ENCODE measurements at regions not wholly inside any gene's neighbourhood (a gene's known extent, or its start where the extent isn't known, plus 50 kb on each side); places are given as distances from the start of the nearest gene placed in this dataset.

DNA sequence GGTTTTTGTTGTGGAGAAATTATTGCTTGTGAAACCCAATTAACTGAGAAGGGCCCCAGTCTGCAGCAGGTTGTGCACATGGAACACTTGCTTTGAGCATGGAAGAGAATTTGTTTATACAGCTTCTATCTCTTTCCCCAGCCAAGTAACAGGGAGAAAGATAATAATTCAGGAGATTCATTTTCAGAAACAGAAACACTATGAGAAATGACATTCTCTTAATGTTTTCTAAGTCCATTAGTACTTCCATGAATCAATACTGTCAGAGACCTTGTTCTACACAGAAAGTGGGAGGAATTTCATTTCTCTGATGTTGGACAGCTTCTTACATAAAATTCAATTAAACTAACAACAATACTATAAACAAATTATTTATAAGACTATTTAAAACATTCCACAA, 446.3 kb downstream of the KLF12 start:
- no peak overlapping the region for H3K4me2 ChIP-seq (ENCODE audit: low read length)
- H2AFZ ChIP-seq: no peak overlapping the region
- H3K4me3 ChIP-seq (ENCODE audit: low read depth, low read length): no peak overlapping the region
- no peak overlapping the region for H3K27ac ChIP-seq
- no peaks in the 10 kb centered on the region for H3K27me3 ChIP-seq (ENCODE audit: control insufficient read depth, insufficient read depth, low read length)
- H3K4me1 ChIP-seq: no peaks in the 10 kb centered on the region
- H3K9ac ChIP-seq: no peak overlapping the region
- no peaks in the 10 kb centered on the region for H3K36me3 ChIP-seq (ENCODE audit: control insufficient read depth, insufficient read depth, low read length)
- H3K9me3 ChIP-seq (ENCODE audit: control insufficient read depth, low read length): no peaks in the 10 kb centered on the region
- H3K79me2 ChIP-seq: no peaks in the 10 kb centered on the region
- TF ChIP-seq, protein P1, sequence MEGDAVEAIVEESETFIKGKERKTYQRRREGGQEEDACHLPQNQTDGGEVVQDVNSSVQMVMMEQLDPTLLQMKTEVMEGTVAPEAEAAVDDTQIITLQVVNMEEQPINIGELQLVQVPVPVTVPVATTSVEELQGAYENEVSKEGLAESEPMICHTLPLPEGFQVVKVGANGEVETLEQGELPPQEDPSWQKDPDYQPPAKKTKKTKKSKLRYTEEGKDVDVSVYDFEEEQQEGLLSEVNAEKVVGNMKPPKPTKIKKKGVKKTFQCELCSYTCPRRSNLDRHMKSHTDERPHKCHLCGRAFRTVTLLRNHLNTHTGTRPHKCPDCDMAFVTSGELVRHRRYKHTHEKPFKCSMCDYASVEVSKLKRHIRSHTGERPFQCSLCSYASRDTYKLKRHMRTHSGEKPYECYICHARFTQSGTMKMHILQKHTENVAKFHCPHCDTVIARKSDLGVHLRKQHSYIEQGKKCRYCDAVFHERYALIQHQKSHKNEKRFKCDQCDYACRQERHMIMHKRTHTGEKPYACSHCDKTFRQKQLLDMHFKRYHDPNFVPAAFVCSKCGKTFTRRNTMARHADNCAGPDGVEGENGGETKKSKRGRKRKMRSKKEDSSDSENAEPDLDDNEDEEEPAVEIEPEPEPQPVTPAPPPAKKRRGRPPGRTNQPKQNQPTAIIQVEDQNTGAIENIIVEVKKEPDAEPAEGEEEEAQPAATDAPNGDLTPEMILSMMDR (IDR thresholded peaks at IDR 0.05): no peak

DNA sequence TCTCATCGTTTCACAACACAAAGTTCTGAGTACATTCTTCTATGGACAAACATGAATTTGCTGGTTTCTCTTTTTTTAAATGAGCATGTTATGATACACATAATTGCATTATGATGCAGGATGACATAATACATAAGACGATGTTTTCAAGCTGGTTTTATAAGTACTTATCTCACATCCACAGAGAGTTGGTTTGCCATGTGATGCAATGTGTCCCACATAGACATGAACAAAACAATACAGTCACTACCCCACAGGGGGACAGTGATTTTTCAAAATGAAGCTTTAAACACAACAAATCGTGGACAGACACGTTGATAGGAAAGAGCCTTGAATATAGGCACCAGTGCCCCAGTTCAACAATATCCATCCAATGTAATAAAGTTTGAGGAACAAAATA, 447.1 kb downstream of the KLF12 start:
- Histone ChIP-seq H3K4me2 (ENCODE audit: low read length) (no peak overlapping the region), H3K27ac (no peak overlapping the region), H3K9ac (no peak overlapping the region), H3K4me1 (no peaks in the 10 kb centered on the region), H3K27me3 (ENCODE audit: control insufficient read depth, insufficient read depth, low read length) (no peaks in the 10 kb centered on the region), H2AFZ (no peak overlapping the region), H3K4me3 (ENCODE audit: low read depth, low read length) (no peak overlapping the region), H3K9me3 (ENCODE audit: control insufficient read depth, low read length) (no peaks in the 10 kb centered on the region), H3K79me2 (no peaks in the 10 kb centered on the region), H3K36me3 (ENCODE audit: control insufficient read depth, insufficient read depth, low read length) (no peaks in the 10 kb centered on the region)
- TF ChIP-seq, protein P1 (IDR thresholded peaks at IDR 0.05): no peak

DNA sequence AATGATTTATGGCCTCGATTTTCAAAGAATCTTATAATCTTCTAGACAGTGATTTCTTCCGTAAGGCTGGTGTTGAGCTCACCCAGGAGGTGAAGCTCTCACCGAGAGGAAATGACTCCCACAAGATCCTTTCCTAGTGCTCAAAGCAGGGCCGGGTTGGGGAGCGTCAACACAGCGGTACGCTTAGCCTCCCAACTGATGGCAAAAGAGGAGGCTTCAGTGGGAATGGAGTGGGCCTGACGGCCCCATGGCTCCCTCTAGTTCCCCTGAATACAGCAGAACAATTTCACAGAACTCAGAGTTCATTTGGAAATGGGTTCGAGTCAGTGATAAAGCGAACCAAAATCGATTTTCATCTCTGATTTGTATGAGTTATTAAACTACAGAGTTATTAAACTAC, 449.5 kb downstream of the KLF12 start:
- no peaks in the 10 kb centered on the region for H3K27me3 ChIP-seq (ENCODE audit: control insufficient read depth, insufficient read depth, low read length)
- H3K4me3 ChIP-seq (ENCODE audit: low read depth, low read length): no peak overlapping the region
- H3K27ac ChIP-seq: no peak overlapping the region
- H3K4me2 ChIP-seq (ENCODE audit: low read length): no peak overlapping the region
- no peaks in the 10 kb centered on the region for H3K4me1 ChIP-seq
- H3K9me3 ChIP-seq (ENCODE audit: control insufficient read depth, low read length): no peaks in the 10 kb centered on the region
- no peaks in the 10 kb centered on the region for H3K36me3 ChIP-seq (ENCODE audit: control insufficient read depth, insufficient read depth, low read length)
- no peak overlapping the region for H2AFZ ChIP-seq
- H3K79me2 ChIP-seq: no peaks in the 10 kb centered on the region
- H3K9ac ChIP-seq: no peak overlapping the region
- TF ChIP-seq, protein P1 (IDR thresholded peaks at IDR 0.05): no peak

DNA sequence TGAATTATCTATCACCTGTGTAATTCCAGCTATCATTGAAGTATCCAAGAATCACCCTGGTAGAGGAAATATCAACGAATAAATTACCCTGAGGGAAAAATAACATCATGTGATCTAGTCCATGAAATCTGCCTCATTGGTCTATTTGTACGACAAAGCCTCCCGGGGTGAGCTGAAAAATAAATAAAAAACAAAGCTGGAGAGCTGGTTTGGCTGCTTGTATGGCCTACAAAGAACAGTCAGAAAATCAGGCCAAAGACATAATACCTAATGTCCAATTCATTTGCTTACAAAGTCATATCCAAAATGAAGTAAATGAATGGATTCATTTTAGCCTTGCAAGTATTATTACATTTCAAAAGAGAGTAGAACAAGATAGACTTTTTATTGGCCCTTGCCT, 449.9 kb downstream of the KLF12 start:
- Histone ChIP-seq H3K27ac (no peak overlapping the region), H3K4me1 (no peaks in the 10 kb centered on the region), H3K4me3 (ENCODE audit: low read depth, low read length) (no peak overlapping the region)

DNA sequence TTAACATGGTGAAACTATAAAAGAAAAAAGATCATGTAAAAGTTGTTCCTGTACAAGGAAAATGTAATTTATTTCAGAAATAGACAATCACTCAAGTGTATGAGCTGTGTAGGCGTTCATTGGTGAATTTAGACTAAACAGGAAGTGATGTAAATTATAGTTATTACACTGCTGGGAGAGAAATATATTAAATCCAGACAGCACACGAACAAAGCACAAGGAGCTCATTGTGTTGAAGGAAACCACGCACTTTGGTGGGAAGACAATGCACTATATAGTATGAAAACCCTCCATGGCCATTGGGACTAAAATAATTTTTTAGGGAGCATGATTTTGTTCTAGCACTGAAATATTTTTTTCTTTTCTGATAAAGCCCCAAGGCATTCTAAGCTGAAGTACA, 450.5 kb downstream of the KLF12 start:
- no peaks in the 10 kb centered on the region for H3K36me3 ChIP-seq (ENCODE audit: control insufficient read depth, insufficient read depth, low read length)
- H3K27me3 ChIP-seq (ENCODE audit: control insufficient read depth, insufficient read depth, low read length): no peaks in the 10 kb centered on the region
- no peak overlapping the region for H3K9ac ChIP-seq
- no peak overlapping the region for H2AFZ ChIP-seq
- no peak overlapping the region for H3K4me3 ChIP-seq (ENCODE audit: low read depth, low read length)
- H3K9me3 ChIP-seq (ENCODE audit: control insufficient read depth, low read length): no peaks in the 10 kb centered on the region
- H3K4me2 ChIP-seq (ENCODE audit: low read length): no peak overlapping the region
- no peaks in the 10 kb centered on the region for H3K4me1 ChIP-seq
- H3K27ac ChIP-seq: no peak overlapping the region
- H3K79me2 ChIP-seq: no peaks in the 10 kb centered on the region
- TF ChIP-seq, protein P1 (IDR thresholded peaks at IDR 0.05): no peak

More for the DNA sequence above, 449.9 kb downstream of the KLF12 start:
- Histone ChIP-seq H3K4me2 (ENCODE audit: low read length) (no peak overlapping the region), H2AFZ (no peak overlapping the region), H3K9me3 (ENCODE audit: control insufficient read depth, low read length) (no peaks in the 10 kb centered on the region), H3K27me3 (ENCODE audit: control insufficient read depth, insufficient read depth, low read length) (no peaks in the 10 kb centered on the region), H3K79me2 (no peaks in the 10 kb centered on the region), H3K9ac (no peak overlapping the region), H3K36me3 (ENCODE audit: control insufficient read depth, insufficient read depth, low read length) (no peaks in the 10 kb centered on the region)
- TF ChIP-seq, protein P1 (IDR thresholded peaks at IDR 0.05): no peak
